GM18519 (cell line): ENCODE measurements at regions not wholly inside any gene's neighbourhood (a gene's known extent, or its start where the extent isn't known, plus 50 kb on each side); places are given as distances from the start of the nearest gene placed in this dataset.
"Not testable (repeated sequence)": the region's sequence is repeated elsewhere in the genome, so short reads cannot be mapped to it uniquely, and the experiment has no call there.

ENCODE experiments used
- ATAC-seq: cut with Tn5 transposase; IDR thresholded peaks from one replicate; pipeline ENCODE4 v1.9.1; 2021; ENCODE audit warnings: mild to moderate bottlenecking, moderate library complexity; ENCODE audit not compliant: unreplicated experiment, low FRiP score

DNA sequence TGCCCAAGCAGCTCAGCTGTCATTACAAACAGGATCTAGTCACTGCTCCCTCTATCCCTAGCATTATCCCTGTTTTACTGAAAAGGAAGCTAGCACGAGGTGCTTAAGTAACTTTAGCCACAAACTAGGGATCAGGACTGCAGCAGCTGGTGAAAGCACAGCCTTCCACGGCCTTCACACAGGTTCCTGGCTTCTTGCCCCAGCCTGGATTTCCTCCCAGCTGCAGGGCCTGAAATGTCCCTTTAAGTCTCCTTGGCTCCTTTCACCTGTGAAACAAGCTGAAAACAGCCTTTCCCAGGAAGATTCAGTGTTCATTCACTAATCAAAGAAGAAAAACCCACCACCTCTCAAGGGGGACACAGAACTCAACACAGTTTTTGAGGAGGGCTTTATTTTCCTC is 754.5 kb downstream of the DIAPH3 start:
- ATAC-seq, result no peak

DNA sequence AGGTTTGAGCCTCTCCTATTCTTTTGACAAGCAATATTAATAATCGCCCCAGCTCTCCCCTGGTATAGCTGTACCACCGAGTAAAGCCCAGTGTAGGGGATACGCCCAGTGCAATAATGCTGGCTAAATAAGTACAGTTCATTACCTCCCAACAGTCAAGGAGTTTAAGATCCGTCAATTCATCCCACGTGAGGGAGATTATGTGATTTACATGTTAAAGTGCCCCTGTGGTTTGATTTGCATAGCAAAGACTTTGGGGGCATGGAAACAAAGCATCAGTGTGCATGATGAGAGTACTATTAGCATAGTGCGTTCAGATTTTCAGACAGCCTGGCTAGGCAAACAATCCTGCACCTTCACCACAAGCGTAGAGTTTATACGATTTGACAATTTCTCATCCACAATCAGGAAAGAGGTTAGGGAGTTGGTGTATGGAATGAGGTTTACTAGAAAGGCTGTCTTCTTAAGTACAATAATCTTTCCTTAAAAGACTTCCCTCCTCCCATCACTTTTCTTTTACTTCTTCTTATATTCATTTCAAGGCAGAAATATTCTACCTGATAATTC is 754.0 kb downstream of the DIAPH3 start:
- no peak for ATAC-seq

DNA sequence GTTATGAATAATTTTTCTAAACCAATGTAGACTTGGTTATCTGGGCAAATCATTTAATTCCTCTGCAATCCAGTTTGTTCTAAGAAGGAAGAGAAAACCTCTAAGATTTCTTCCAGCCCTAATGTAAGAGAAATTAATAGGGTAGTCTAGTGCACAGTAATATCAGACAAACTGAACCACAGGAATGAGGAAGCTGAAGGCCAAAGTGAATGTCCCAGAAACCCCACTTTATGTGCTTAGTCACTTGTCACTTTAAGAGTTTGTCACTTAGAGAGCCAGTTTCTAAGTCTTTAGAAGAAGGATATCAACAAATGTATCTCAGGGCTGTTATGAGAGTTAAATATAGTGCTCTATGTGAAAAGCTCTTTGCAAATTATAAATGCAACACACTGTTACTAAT is 750.6 kb downstream of the DIAPH3 start:
- peak; percentile 93 for ATAC-seq

DNA sequence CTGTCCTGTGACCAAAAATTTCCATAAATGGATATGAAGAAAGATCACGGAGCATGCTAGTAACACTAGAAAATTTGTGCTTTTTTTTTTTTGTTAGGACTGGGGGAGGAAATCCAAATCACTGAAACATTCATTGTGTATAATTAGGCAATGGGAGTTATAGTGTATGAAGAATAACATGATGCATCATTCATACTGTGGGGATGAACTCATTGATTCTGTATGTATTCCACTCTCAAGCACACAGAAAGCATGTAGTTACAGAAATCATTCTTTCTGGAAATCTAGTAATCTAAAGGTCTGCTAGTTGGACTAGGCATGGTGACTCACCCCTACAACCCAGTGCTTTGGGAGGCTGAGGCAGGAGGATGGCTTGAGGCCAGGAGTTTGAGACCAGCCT is 749.7 kb downstream of the DIAPH3 start:
- ATAC-seq, result no peak

DNA sequence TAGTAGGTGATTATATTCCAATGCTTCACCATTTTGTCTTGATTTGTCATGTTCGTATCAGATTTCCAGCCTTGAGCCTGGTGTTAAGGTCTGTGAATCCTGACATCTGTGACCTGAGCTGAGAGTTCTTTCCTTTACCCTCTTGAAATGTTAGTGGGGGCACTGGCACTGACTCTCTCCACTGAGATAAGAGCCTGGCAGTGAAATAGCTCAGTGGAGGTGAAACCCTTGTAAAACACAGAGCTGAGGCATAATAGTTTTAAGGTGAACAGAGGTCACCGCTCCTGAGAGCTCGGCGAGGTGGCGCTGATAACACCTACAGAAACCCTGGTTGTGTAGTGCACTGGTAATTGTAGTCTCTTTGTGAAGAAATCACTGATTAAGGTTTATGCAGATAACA is 748.2 kb downstream of the DIAPH3 start:
- no peak for ATAC-seq

DNA sequence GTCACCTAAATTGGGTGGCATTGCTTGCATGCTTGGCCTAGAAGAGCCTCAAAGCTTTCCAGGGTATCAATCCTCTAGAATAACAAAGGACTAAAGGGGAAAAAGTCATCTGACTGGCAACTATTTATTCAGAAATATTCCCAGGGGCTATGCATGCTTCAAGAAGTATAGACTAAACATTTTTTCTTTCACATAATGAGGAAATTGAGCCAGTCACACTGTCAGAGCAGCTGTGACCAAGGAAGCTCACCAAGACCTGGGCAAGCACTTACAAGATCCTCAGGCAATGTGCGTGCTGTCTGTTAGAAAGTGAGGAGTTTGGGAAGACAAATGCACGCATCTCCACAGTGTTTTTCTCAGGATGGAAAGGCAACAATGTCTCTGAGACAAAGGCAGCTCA is 747.2 kb downstream of the DIAPH3 start:
- no peak for ATAC-seq

DNA sequence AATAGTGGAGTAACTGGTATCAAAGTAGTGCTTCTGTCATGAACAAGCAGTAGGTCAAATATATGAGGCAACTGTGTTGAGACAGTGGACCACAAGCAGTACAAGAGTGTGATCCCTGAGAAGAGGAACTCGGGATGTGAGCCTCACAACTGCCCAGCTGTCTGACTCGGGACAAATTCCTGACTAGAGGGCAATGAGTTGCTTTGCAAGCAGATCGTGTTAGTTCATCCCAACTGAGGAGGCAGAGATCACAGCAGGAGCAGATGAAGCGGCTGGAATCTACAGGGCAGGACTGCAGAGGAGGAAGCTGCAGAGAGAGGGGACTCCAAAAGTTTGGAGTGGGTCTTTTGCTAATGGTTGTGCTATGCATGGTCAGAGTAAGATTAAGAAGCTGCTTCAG is 741.1 kb downstream of the DIAPH3 start:
- ATAC-seq, result no peak

DNA sequence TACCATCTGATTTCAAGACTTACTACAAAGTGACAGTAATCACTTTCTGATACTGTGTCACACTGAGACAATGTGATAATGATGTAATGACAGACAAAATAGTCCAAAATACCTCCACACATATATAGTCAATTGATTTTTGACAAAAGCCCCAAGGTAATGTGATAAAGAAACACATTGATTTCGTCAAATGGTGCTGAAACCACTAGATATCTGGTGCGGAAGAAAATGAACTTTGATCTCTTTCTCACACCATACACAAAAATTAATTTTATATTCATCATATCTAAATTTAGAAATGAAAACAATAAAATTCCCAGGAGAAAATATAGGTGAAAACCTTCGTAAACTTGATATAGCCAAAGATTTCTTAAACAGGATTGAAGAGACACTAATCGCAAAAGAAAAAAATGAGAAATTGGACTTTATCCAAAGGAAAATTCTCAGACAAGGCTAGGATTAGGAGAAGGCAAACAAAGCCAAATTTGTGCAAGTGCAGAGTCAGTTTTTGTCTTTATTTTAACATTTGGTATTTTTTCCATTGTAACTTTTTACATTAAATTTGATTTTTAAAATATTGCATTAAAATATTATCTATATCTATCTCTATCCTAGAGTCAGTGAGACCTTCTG is 739.9 kb downstream of the DIAPH3 start:
- no peak for ATAC-seq

DNA sequence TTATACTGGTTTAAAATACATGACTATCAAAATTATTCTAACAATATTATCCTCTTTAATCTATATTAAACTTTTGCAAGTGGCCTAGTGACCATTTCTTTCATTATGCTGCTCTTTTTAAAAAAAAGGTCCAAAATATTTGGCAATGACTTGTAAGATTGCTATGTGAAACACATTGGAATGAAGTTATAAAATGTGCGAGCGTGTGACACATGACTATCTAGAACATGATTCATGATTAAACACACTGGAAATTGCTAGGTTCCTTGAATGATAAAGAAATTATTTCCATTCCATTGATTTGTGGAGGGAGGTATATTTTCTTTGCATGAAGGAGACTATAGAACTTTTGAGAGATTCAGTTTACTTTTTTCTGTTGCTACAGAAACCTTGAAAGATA is 739.1 kb downstream of the DIAPH3 start:
- ATAC-seq, result no peak

DNA sequence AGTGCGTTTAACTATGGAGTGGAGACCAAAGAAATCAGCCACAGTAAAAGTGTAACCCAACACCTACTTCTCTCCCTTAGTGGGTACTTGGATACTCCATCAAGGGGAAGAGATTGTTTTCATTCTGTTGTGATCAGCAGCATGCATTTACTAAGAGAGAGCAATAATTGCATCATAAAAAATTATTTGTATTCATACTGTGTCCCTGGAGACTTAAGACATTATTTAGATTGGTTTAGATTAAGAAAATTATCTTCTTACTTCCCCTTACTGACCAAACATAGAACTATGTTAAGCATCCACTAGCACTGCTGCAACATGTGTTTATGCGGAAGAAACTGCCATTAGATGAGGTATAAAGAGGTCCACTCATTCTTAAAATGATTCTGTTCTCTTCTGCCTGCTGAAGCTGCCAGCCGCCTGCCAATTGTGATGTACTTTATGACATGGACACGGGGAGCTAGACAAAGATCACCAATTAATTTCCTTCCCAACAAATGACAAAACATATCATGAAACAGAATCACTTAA is 738.5 kb downstream of the DIAPH3 start:
- ATAC-seq, result no peak

DNA sequence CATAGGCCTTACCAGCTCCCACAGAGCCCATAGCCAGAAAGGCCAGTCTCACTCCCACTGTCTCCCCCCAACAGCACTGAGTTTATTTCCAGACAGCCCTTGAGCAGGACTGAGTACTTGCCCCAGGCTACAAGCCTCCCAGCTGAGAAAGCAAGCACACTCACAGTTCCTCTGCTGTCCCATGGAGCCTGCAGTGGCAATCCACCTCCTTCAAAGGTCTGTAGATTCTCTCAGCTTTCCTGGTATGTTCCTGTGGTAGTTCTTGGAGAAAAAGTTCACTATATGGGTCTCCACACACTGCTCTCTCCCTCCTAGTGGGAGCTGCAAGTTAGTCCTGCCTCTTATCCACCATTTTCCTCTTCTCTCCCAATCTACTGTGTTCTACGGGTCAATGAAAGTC is 728.7 kb downstream of the DIAPH3 start:
- no peak for ATAC-seq

DNA sequence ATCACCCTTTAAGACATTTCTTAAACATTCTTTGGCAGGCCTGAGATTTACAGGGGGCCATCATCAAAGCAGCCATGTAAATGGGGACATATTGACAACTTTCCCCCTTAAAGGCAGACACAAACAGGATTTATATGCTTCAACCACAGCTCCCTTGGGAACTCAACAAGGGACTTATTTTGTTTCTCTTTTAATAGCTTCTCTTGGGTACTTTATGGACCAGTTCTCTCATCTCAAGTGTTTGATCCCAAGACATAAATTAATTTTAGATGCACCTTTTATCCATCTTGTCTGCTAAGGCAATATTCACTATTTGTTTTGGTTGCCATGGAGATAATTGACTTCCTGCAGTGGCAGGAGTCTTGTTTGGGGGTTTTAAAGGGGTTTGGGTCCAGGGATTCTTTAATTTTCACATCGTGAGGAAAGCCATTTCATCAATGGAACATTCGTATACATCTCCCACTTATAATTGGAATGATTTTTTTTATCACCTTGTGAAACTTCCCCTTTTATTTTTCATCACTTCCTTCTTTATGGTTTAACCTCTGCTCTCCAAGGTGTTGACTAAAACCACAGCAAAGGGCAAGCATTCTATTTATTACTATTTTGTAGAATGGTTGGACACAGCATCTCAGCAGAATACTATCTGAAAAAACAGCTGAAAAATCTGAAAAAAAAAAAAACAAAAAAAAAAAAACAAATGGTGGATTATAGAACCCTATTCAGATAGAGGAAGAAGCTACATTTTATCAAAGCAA is 726.0 kb downstream of the DIAPH3 start:
- ATAC-seq, result no peak

DNA sequence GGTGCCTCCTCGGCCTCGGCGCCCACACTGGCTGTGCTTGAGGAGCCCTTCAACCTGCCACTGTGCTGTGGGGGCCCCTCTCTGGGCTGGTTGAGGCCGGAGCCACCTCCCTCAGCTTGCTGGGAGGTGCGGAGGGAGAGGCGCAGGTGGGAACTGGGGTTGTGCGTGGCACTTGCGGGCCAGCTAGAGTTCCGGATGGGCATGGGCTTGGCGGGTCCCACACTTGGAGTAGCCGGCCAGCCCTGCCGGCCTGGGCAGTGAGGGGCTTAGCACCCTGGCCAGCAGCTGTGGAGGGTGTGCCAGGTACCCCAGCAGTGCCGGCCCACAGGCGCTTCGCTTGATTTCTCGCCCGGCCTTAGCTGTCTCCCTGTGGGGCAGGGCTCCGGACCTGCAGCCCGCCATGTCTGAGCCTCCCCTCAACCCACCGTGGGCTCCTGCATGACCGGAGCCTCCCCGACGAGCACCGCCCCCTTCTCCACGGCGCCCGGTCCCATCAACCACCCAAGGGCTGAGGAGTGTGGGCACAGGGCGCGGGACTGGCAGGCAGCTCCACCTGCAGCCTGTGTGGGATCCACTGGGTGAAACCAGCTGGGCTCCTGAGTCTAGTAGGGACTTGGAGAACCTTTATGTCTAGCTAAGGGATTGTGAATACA is 723.8 kb downstream of the DIAPH3 start:
- no peak for ATAC-seq

DNA sequence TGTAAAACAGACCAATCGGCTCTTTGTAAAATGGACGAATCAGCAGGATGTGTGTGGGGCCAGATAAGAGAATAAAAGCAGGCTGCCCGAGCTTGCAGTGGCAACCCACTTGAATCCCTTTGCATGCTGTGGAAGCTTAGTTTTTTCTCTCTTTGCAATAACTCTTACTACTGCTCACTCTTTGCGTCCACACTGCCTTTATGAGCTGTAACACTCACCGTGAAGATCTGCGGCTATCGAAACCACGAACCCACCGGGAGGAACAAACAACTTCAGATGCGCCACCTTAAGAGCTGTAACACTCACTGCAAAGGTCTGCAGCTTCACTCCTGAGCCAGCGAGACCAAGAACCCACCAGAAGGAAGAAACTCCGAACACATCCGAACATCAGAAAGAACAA is 722.7 kb downstream of the DIAPH3 start:
- not testable (repeated sequence) for ATAC-seq

DNA sequence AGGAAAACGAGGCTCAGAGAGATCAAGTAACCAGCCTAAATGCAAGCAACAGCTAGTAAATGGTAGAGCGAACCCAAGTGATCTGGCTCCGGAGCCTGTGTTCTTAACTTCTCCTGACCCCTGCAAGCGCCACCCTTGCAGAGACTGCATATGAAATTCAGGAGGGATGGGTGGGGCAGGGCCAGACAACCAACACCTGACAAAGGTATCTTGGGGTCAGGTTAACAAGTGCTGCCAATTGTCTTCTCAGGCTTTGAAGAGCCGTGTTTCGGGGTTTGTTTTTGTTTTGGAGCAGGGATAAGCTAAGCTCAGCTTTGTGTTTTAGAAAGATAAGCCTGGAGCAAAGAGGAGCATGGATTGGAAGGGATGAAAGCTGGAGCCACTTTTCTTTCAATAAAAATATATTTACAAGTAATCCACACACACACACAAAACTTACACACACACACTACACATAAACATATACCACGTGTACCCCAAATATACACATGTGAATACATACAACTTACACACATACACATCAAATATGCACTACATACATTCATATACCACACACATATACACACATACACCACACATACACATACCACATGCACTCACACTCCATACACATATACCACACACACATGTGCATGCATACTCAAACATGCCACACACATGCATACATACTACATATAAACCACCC is 722.0 kb downstream of the DIAPH3 start:
- ATAC-seq, result no peak

DNA sequence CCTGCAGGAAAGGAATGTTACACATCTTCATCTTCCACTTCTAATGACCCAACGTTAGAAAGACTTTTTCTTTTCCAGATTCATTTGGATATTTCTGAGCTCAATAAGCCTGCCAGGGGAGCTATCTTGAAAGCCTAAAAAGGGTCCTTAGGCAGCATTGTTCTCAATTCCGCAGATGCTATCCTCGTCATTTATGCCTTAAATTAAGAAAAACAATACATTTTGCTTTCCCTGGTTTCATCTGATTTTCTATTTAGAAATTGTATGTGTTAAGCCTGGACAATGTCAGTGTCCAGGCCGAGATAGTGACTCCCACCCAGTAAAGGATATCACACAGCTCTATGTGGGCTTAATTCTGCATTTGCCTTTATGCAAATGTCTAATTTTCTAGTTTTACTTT is 721.3 kb downstream of the DIAPH3 start:
- ATAC-seq, result no peak

DNA sequence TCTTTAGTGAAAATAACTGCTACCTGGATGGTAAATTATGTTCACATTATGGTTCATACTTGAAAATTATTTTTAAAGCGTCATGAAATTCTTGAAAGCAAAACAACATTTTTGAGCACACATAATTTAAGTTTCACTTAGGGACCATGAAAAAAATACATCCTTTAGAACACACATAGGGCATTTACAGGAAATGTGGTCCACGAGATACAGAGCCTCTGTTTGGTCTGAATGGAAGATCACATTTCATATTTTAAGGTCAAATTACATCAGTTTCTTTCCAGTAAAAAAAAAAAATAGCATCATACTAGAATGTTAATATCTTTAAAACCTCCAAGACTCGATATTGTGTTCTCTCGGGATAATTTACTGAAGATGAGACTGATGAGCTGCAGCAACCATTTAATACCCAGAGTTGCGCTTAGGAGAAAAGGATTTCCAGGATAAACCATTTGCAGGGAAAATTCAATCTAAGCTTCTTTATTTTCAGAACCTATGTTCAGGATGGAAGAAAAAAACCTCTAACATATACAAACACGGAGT is 720.7 kb downstream of the DIAPH3 start:
- ATAC-seq, result no peak

DNA sequence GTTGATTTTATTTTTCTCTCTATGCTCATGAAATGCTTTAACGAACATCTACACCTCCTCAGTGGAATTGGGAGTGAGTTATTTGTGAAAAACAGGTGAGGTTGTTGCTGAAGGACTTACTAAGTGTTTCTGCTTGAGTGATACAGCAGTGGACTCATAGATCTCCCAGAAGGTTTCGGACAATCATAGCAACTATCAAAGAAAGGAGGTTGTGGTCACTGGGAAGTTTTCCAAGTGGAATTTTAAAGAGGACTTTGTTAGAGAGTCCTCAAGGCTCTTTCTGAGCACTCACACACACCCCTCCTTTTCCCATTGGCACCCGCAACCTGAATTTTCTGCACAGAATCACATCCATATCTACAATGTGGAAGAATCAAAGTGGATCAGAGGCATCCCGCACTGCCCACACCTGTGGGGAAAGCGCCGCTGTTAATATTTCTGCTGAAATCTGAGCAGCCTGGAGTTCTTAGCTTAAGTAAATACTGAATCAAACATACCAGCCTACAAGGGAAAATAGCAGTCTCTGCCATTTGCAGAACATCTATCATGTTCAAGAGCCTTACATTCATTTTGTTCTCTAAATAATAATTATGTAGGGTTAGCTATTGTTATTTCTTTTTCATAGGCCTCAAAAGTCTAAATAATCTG is 719.4 kb downstream of the DIAPH3 start:
- ATAC-seq, result no peak

DNA sequence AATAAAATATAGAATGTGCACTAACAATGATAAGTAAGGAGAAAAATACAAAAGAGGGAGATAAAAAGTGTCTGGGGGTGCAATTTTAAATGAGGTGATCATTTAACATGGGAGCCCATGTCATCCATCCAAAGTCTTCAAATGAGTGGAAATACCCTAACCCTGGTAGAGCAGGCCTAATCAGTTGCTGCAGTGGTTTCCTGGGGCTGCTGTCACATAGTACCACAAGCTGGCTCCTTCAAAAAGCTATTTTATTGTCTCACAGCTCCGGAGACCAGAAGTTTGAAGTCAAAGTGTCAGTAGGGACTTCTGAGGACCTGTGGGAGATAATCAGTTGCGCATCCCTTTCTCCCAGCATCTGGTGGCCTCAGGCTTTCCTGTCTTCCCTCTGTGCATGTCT is 717.9 kb downstream of the DIAPH3 start:
- no peak for ATAC-seq

DNA sequence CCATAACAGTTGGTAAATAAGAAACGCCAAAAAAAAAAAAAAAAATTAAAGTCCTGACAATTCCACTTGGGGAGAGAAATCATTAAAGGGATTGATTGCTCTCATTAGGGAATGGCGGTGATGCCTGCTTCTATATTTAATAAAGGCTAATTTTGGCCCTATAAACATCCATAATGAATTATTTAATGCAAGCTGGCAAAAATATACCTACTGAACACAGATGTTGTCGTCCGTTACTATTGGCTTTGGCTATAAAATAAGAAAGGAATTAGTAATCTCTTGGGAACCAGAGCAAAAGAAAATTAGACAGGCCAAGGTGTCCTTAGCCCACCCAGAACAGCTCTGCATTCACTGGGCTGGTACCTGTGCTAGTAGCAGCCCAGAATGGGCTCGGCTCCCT is 717.3 kb downstream of the DIAPH3 start:
- ATAC-seq, result no peak
